ENCODE measurements at regions not wholly inside any gene's neighbourhood (a gene's known extent, or its start where the extent isn't known, plus 50 kb on each side); places are given as distances from the start of the nearest gene placed in this dataset.

- TF ChIP-seq POLR2A (IDR thresholded peaks at IDR 0.05) (no peak), CTCF (IDR thresholded peaks at IDR 0.05) (no peak)
These were observed 763.1 kb downstream of the USP25 start for GRCh38 chr21:16492892-16493291.
